Ishikawa (cell line): ENCODE measurements at regions not wholly inside any gene's neighbourhood (a gene's known extent, or its start where the extent isn't known, plus 50 kb on each side); places are given as distances from the start of the nearest gene placed in this dataset.

Experiments
- CEBPB ChIP-seq: IDR thresholded peaks from 2 replicates; pipeline ENCODE4 v1.6.1; 2012
- CREB1 ChIP-seq: IDR thresholded peaks from 2 replicates; pipeline ENCODE4 v1.6.1; 2012; ENCODE audit warnings: low read depth
- EGR1 ChIP-seq: IDR thresholded peaks from 2 replicates; pipeline ENCODE4 v1.6.1; 2012
- EP300 ChIP-seq: IDR thresholded peaks from 2 replicates; pipeline ENCODE4 v1.6.1; 2012; ENCODE audit warnings: borderline replicate concordance
- FOXM1 ChIP-seq: IDR thresholded peaks from 2 replicates; pipeline ENCODE4 v1.6.1; 2012; ENCODE audit warnings: low read depth, borderline replicate concordance
- NFIC ChIP-seq: IDR thresholded peaks from 2 replicates; pipeline ENCODE4 v1.6.1; 2012
- RAD21 ChIP-seq: IDR thresholded peaks from 2 replicates; pipeline ENCODE4 v1.6.1; 2012; ENCODE audit warnings: low read depth
- TAF1 ChIP-seq: IDR thresholded peaks from 2 replicates; pipeline ENCODE4 v1.6.1; 2012; ENCODE audit warnings: low read depth, mild to moderate bottlenecking
- TCF12 ChIP-seq: IDR thresholded peaks from 2 replicates; pipeline ENCODE4 v1.6.1; 2012; ENCODE audit warnings: low read depth
- TEAD4 ChIP-seq: IDR thresholded peaks from 2 replicates; pipeline ENCODE4 v1.6.1; 2012
- YY1 ChIP-seq: IDR thresholded peaks from 2 replicates; pipeline ENCODE4 v1.6.1; 2012; ENCODE audit warnings: low read depth
- ZBTB7A ChIP-seq: IDR thresholded peaks from 2 replicates; pipeline ENCODE4 v1.6.1; 2012; ENCODE audit warnings: low read depth
- TF ChIP-seq, protein P1 (sequence below): IDR thresholded peaks from 2 replicates; pipeline ENCODE4 v1.6.1; 2012
- TF ChIP-seq, protein P2 (sequence below): IDR thresholded peaks from 2 replicates; pipeline ENCODE4 v1.6.1; 2012
- TF ChIP-seq, protein P3 (sequence below): IDR thresholded peaks from 2 replicates; pipeline ENCODE4 v1.6.1; 2012; ENCODE audit warnings: low read depth, mild to moderate bottlenecking

DNA sequence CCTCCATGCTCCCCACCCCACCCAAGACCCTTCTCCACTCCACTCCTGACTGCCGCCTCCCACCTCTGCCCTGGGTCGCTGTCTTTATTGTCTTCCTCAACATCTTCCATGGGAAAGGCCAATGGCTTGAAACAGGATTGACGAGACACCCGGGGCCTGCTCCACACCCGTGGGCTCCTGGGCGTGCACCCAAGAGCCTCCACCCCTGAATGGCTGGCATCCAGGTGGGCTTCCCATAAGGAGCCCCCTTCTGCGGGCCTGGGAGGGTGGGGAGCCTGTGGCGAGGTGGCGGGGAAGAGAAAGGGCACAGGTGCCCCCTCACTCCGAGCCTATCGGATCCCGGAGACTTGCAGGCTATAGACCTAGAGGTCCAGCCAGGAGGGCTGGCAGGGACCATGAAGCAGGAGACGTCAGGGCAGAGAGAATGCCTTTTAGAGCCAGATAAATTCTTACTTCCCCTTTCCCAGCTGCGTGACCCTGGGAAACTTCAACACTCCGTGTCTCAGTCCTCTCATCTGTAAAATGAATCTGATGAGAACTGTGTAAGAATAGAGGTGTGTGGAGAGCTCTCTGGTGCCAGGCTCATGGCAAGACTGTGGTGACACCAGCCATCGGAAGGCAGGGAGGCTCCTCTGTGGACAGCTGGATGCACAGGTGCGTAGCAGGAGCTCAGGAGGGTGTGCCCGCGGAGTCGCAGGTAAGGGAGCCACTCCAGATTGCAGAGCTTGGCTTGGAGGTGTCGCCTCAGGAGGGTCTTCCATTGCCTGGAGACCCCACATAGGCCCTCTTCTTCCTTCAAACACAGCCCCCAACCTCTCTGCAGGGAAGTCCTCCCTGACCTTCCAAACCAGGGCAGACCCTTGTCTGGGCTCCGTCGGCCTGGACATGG is 53.9 kb downstream of the SMIM38 start:
- TF ChIP-seq ZBTB7A: no peak
- TF ChIP-seq CREB1: no peak

DNA sequence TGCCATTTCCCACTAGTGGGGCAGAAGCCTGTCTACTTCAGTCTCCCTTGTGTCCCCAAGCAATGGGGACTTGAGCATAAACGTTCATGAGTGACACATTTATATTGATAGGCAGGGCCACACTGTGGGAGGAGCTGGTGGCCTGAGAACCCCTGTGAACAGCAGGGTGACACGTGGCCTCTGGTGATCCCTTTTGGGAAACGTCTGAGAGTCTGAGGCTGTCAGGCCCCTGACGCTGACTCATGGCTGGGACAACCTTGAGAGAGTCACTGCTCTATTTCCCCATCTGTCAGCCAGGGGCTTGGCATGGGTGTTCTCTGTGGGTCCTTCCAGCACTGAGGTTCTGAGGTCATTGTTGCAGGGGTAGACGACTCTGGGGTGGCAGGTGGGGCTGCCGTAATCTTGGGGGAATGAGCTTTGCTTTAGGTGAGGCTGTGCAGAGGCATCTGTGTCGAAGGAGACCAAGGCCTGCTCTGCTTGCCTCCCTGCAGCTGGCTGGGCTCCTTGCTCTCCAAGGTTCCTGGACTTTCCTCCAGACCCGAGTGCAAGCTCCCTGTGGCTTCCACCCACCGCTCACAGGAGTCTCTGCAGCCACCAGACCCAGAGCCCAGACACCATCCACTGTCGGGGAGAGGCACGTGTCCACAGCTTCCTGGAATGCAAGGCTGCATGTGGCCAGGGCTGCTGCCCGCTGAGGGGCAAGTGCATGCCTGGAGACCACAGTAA is 54.7 kb downstream of the SMIM38 start:
- no peak for TF ChIP-seq NFIC
- no peak for TF ChIP-seq CEBPB
- no peak for TF ChIP-seq CREB1
- no peak for TF ChIP-seq TCF12
- TF ChIP-seq, protein P1, sequence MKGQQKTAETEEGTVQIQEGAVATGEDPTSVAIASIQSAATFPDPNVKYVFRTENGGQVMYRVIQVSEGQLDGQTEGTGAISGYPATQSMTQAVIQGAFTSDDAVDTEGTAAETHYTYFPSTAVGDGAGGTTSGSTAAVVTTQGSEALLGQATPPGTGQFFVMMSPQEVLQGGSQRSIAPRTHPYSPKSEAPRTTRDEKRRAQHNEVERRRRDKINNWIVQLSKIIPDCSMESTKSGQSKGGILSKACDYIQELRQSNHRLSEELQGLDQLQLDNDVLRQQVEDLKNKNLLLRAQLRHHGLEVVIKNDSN: no peak
- TF ChIP-seq TAF1: no peak
- no peak for TF ChIP-seq ZBTB7A
- no peak for TF ChIP-seq FOXM1
- TF ChIP-seq EGR1: no peak
- TF ChIP-seq TEAD4: no peak
- TF ChIP-seq EP300: no peak
- TF ChIP-seq, protein P2, sequence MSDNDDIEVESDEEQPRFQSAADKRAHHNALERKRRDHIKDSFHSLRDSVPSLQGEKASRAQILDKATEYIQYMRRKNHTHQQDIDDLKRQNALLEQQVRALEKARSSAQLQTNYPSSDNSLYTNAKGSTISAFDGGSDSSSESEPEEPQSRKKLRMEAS: no peak
- TF ChIP-seq, protein P3, sequence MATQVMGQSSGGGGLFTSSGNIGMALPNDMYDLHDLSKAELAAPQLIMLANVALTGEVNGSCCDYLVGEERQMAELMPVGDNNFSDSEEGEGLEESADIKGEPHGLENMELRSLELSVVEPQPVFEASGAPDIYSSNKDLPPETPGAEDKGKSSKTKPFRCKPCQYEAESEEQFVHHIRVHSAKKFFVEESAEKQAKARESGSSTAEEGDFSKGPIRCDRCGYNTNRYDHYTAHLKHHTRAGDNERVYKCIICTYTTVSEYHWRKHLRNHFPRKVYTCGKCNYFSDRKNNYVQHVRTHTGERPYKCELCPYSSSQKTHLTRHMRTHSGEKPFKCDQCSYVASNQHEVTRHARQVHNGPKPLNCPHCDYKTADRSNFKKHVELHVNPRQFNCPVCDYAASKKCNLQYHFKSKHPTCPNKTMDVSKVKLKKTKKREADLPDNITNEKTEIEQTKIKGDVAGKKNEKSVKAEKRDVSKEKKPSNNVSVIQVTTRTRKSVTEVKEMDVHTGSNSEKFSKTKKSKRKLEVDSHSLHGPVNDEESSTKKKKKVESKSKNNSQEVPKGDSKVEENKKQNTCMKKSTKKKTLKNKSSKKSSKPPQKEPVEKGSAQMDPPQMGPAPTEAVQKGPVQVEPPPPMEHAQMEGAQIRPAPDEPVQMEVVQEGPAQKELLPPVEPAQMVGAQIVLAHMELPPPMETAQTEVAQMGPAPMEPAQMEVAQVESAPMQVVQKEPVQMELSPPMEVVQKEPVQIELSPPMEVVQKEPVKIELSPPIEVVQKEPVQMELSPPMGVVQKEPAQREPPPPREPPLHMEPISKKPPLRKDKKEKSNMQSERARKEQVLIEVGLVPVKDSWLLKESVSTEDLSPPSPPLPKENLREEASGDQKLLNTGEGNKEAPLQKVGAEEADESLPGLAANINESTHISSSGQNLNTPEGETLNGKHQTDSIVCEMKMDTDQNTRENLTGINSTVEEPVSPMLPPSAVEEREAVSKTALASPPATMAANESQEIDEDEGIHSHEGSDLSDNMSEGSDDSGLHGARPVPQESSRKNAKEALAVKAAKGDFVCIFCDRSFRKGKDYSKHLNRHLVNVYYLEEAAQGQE: no peak
- TF ChIP-seq RAD21: no peak
- TF ChIP-seq YY1: no peak

DNA sequence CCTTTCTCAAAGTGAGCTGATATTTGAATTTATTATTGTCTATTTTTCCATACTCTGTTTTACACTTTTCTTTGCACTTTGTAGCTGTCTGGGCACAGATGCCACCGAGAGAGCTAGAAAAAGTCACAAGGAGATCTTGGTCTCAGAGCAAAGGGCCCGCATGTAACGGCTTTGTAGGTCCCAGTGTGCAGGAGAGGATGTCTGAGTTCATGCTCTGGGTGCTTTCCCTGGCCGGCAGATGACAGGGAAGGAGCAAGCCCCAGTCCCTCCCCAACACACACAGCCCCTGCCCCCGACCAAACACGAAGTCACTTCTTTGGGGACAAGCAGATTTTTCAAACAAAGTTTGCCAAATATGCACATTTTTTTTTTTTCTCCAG is 55.8 kb downstream of the SMIM38 start:
- TF ChIP-seq TEAD4 (no peak), TCF12 (no peak), NFIC (no peak), CREB1 (no peak), TAF1 (no peak), FOXM1 (no peak), ZBTB7A (no peak), YY1 (no peak), RAD21 (no peak), EGR1 (no peak), EP300 (no peak), CEBPB (no peak)
- TF ChIP-seq, protein P3: no peak
- TF ChIP-seq, protein P1: no peak
- TF ChIP-seq, protein P2: no peak

DNA sequence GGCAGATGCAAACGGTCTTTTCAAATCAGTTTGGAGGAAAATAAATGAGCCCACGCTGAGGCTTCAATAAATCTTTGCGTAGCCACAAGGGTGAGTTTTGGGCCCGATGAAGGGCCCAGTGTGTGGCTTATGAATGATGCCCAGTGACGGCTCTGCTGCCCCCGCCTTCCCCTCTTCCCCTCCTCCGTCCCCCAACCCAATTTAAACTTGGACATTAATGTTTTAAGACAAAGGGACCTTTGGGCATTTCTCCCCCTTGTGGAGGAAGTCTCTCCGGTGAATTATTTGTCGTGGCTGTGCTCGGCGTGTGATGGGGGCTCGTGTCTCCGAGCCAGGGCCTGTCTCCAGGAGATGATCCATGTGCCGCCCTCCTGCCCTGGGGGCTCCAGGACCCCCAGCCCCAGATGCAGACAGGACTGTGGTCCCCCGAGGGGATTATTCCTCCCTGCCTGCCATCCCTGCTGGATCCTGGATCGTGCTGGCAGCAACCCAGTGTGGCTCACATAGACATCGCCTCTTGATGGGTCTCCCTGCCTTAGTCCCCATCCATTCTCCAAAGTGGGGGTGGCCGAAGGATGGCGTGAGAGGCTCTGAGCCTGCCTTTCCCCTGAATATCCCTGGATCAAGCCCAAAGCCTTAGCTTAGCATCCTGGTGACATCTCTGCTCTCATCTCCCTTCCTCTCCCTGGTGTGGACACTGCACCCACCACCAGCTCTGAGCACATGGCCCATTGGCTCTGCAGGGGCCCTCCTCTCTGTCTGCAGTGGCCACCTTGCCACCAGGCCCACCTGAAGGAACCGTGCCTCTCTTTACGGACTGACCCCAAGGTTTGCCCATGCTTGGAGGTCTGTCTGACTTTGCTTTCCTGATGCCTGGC is 56.4 kb downstream of the SMIM38 start:
- TF ChIP-seq, protein P2: no peak
- TF ChIP-seq CEBPB (no peak), TEAD4 (no peak), YY1 (no peak), ZBTB7A (no peak), EGR1 (no peak), CREB1 (no peak), EP300 (no peak)
- TF ChIP-seq, protein P3: no peak
